ENCODE measurements at regions not wholly inside any gene's neighbourhood (a gene's known extent, or its start where the extent isn't known, plus 50 kb on each side); places are given as distances from the start of the nearest gene placed in this dataset.

- TF ChIP-seq POLR2AphosphoS5 (IDR thresholded peaks at IDR 0.05; ENCODE audit: low read depth, low read length) (no peak), FOXP2 (optimal IDR thresholded peaks at IDR 0.05; ENCODE audit: borderline replicate concordance, extremely low read depth, extremely low read length, insufficient read depth) (no peak), TAF1 (IDR thresholded peaks at IDR 0.05; ENCODE audit: borderline replicate concordance, insufficient read depth, low read length) (no peak), SIN3A (IDR thresholded peaks at IDR 0.05; ENCODE audit: borderline replicate concordance, insufficient read depth, low read length) (no peak)
- TF ChIP-seq, protein P1, sequence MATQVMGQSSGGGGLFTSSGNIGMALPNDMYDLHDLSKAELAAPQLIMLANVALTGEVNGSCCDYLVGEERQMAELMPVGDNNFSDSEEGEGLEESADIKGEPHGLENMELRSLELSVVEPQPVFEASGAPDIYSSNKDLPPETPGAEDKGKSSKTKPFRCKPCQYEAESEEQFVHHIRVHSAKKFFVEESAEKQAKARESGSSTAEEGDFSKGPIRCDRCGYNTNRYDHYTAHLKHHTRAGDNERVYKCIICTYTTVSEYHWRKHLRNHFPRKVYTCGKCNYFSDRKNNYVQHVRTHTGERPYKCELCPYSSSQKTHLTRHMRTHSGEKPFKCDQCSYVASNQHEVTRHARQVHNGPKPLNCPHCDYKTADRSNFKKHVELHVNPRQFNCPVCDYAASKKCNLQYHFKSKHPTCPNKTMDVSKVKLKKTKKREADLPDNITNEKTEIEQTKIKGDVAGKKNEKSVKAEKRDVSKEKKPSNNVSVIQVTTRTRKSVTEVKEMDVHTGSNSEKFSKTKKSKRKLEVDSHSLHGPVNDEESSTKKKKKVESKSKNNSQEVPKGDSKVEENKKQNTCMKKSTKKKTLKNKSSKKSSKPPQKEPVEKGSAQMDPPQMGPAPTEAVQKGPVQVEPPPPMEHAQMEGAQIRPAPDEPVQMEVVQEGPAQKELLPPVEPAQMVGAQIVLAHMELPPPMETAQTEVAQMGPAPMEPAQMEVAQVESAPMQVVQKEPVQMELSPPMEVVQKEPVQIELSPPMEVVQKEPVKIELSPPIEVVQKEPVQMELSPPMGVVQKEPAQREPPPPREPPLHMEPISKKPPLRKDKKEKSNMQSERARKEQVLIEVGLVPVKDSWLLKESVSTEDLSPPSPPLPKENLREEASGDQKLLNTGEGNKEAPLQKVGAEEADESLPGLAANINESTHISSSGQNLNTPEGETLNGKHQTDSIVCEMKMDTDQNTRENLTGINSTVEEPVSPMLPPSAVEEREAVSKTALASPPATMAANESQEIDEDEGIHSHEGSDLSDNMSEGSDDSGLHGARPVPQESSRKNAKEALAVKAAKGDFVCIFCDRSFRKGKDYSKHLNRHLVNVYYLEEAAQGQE (IDR thresholded peaks at IDR 0.05; ENCODE audit: insufficient read depth in 1 of 2, low read depth in 2 of 2, low read length in 2 of 2): no peak
Observed at GRCh38 chr14:65174783-65175182, 72.5 kb upstream of the MAX start.

DNA sequence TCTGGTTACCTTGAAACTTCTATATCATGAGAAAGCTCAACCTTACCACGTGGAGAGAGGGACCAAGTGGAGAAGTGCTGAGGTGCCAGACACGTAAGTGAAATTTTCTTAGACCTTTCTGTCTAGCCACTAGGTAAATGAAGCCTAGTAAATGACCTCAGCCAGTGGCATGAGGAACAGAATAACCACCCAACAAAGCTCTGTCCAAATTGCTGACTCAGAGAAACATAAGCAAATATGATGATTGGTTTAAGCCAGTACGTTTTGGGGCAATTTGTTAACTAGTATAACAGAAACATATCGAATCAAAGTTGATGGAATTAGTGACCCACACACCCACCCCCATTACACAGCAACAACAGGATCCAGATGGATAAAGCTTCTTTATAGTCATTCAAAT lies 75.2 kb upstream of the MAX start:
- TF ChIP-seq TAF1 (IDR thresholded peaks at IDR 0.05; ENCODE audit: borderline replicate concordance, insufficient read depth, low read length) (no peak), POLR2AphosphoS5 (IDR thresholded peaks at IDR 0.05; ENCODE audit: low read depth, low read length) (no peak), SIN3A (IDR thresholded peaks at IDR 0.05; ENCODE audit: borderline replicate concordance, insufficient read depth, low read length) (no peak), FOXP2 (optimal IDR thresholded peaks at IDR 0.05; ENCODE audit: borderline replicate concordance, extremely low read depth, extremely low read length, insufficient read depth) (no peak)
- TF ChIP-seq, protein P1 (IDR thresholded peaks at IDR 0.05; ENCODE audit: insufficient read depth in 1 of 2, low read depth in 2 of 2, low read length in 2 of 2): no peak

- TF ChIP-seq POLR2AphosphoS5 (IDR thresholded peaks at IDR 0.05; ENCODE audit: low read depth, low read length): no peak
- no peak for TF ChIP-seq SIN3A (IDR thresholded peaks at IDR 0.05; ENCODE audit: borderline replicate concordance, insufficient read depth, low read length)
- TF ChIP-seq TAF1 (IDR thresholded peaks at IDR 0.05; ENCODE audit: borderline replicate concordance, insufficient read depth, low read length): no peak
- TF ChIP-seq, protein P1 (IDR thresholded peaks at IDR 0.05; ENCODE audit: insufficient read depth in 1 of 2, low read depth in 2 of 2, low read length in 2 of 2): no peak
- no peak for TF ChIP-seq FOXP2 (optimal IDR thresholded peaks at IDR 0.05; ENCODE audit: borderline replicate concordance, extremely low read depth, extremely low read length, insufficient read depth)
Observed at GRCh38 chr14:65179918-65180724, 77.8 kb upstream of the MAX start.

DNA sequence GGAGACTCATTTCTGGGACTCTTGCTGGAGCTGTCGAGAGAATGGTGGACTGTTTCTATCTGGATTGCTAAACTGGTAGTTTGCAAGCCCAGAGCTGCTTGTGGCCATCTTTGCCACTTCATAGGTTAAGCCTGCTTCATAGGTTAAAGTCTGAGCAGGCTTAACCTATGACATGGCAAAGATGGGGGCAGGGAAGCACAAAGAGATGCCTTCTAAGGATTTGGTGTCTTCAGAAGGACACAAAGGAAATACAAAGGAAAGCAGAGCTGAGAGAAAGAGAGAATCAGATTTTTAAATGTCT lies 78.4 kb upstream of the MAX start:
- TF ChIP-seq POLR2AphosphoS5 (IDR thresholded peaks at IDR 0.05; ENCODE audit: low read depth, low read length): no peak
- no peak for TF ChIP-seq TAF1 (IDR thresholded peaks at IDR 0.05; ENCODE audit: borderline replicate concordance, insufficient read depth, low read length)
- TF ChIP-seq, protein P1 (IDR thresholded peaks at IDR 0.05; ENCODE audit: insufficient read depth in 1 of 2, low read depth in 2 of 2, low read length in 2 of 2): no peak
- no peak for TF ChIP-seq FOXP2 (optimal IDR thresholded peaks at IDR 0.05; ENCODE audit: borderline replicate concordance, extremely low read depth, extremely low read length, insufficient read depth)
- TF ChIP-seq SIN3A (IDR thresholded peaks at IDR 0.05; ENCODE audit: borderline replicate concordance, insufficient read depth, low read length): no peak
